HG02798 (cell line): ENCODE measurements at regions not wholly inside any gene's neighbourhood (a gene's known extent, or its start where the extent isn't known, plus 50 kb on each side); places are given as distances from the start of the nearest gene placed in this dataset.
"Not testable (repeated sequence)": the region's sequence is repeated elsewhere in the genome, so short reads cannot be mapped to it uniquely, and the experiment has no call there.

Source experiments
- ATAC-seq: cut with Tn5 transposase; IDR thresholded peaks from one replicate; pipeline ENCODE4 v1.9.1; 2021; ENCODE audit warnings: mild to moderate bottlenecking; ENCODE audit not compliant: unreplicated experiment, poor library complexity

- no peak for ATAC-seq
Measured at GRCh38 chr3:178352326-178353005, 183.8 kb upstream of the KCNMB2 start.

DNA sequence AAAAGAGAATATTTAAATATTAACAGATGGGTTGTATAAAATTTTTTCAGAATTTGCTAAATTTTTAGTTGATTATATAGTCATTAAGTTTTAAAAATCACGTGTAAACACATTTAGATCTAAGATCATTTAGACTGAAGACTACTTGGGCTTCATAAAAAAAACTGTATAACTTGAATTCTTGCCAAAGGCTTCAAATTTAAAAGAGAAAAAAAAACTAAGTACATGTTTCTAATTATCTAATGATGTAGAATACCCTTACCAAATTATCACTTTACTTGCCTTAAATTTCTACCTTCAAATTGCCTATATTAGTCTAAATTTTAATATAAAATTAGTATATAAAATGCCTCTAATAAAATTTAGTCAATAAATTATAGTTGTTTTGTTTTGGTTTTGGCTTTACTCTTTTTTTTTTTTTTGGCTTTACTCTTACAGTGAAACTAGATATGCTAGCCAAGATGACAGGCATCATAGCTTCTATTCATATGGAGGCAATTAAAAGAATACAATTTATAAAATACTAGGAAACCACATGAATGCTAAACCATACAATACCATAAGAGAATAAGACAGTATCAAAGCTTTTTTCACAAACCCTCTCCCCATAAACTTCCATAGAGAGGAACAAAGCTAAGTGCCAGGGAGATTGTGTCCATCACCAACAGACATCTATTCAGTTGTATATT is 183.1 kb upstream of the KCNMB2 start:
- no peak for ATAC-seq

DNA sequence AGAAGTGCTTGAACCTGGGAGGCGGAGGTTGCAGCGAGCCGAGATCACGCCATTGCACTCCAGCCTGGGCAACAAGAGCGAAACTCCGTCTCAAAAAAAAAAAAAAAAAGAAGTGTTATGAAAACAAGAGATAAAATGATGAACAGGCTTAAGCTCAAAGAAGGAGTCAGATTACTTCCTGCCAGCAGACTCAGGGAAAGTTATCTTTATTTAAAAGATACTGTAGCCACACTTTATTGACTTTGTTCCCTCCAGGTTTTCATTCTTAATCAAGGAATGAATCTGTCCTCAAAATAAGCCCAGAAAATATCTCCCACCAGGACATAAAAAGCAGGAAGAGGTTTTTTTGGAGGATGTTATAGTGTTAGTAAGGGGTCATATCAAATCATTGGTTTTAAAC is 176.5 kb upstream of the KCNMB2 start:
- ATAC-seq = no peak

DNA sequence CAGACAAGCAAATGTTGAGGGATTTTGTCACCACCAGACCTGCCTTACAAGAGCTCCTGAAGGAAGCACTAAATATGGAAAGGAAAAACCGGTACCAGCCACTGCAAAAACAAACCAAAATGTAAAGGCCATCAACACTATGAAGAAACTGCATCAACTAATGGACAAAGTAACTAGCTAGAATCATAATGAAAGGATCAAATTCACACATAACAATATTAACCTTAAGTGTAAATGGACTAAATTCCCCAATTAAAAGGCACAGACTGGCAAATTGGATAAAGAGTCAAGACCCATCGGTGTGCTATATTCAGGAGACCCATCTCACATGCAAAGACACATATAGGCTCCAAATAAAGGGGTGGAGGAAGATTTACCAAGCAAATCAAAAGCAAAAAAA is 173.2 kb upstream of the KCNMB2 start:
- not testable (repeated sequence) for ATAC-seq

DNA sequence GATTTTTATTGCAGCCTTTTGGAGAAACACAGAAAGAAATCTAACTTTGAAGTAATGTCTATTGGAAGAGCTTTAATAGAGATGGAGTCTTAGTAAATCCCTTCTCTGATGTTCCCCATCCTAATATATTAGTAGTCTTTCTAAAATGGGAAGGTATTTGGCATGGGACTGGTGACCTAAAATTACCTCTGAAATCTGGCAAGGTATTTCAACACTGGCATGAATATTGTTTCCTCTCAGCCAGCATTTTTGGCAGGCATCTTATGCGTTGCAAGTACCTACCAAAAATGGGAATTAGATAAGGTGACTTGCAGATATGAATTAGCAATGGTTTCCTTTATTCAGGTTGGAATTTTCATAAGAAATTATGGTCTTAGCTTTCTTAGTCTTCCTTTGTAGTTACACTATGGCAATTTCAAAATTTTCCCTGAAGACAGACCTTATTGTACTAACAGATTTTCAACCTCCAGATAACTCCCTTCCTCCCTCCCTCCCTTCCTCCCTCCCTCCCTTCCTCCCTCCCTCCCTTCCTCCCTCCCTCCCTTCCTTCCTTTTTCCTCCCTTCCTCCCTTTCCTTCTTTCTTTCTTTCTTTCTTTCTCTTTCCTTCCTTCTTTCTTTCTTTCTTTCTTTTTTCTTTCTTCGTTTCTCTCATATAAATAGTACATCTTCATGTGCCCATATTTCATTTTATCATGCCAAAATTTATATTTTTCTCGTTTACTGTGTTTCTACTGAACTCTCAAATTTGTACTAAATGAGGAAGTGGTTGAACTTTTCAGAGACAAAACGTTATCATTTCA is 168.2 kb upstream of the KCNMB2 start:
- no peak for ATAC-seq

- ATAC-seq = no peak
Measured at GRCh38 chr3:178369006-178369405, 167.2 kb upstream of the KCNMB2 start.

DNA sequence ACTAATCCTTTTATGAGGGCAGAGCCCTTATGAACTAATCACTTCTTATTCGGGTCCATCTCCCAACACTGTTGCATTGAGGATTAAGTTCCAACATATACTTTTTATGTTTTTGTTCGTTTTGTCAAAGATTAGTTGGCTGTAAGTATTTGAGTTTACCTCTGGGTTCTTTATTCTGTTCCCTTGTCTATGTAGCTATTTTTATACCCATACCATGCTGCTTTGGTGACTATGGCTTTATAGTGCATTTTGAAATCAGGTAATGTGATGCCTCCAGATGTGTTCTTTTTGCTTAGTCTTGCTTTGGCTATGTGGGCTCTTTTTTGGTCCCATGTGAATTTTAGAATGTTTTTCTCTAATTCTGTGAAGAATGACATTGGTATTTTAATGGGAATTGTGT is 166.4 kb upstream of the KCNMB2 start:
- no peak for ATAC-seq

DNA sequence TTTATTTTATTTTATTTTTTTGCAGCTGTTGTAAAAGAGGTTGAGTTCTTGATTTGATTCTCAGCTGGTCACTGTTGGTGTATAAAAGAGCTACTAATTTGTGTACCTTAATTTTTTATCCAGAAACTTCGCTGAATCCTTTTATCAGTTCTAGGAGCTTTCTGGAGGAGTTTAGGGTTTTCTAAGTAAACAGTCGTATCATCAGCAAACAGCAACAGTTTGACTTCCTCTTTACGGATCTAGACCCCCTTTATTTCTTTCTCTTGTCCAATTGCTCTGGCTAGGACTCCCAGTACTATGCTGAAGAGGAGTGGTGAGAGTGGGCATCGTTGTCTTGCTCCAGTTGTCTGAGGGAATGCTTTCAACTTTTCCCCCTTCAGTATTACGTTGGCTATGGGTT is 165.8 kb upstream of the KCNMB2 start:
- ATAC-seq = no peak

GRCh38 chr3:178381555-178381954 is 154.7 kb upstream of the KCNMB2 start:
- ATAC-seq = no peak

GRCh38 chr3:178381971-178382448 is 154.2 kb upstream of the KCNMB2 start:
- ATAC-seq = no peak

- ATAC-seq = no peak
Measured at GRCh38 chr3:178382449-178383061, 153.7 kb upstream of the KCNMB2 start.

- no peak for ATAC-seq
Measured at GRCh38 chr3:178384321-178385230, 151.7 kb upstream of the KCNMB2 start.

- ATAC-seq = peak; percentile 49
Measured at GRCh38 chr3:178385280-178385952, 150.8 kb upstream of the KCNMB2 start.

DNA sequence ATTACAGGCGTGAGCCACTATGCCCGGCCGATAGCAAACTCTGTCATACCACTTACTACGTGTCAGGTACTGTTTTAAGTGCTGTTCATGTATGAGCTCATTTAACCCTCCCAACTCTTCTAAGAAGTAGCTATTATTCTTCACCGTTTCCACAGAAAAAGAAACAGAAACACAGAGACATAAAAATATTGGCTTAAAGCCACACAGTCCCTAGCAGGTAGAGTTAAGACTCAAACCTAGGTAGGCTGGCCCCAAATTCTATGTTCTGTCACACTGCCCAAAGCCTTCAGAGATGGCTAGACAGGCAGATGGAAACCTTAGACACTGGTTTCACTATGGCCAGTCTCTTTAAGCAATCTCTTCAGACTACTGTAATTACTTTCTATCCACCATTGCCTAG is 149.8 kb upstream of the KCNMB2 start:
- ATAC-seq = peak; percentile 55

GRCh38 chr3:178386880-178387279 is 149.4 kb upstream of the KCNMB2 start:
- ATAC-seq = peak; percentile 9

- ATAC-seq = no peak
Measured at GRCh38 chr3:178388473-178388872, 147.8 kb upstream of the KCNMB2 start.

DNA sequence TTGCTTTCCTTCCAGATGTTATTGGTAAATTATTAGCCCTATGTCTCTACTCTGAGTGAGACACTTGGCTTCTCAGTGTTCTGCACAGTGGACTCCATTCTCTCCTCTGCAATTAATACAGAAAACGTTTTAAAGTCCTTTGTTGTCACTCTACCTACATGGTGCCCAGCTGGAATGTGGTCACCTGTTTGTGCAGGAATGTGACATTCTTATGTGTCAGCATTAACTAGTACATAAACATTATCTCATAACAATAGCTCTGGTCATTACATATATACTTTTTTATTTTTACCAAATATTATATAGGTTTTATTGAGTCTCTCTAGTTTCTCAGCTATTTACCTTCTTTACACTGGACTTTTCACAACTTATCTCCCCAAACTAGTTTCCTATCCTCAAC is 147.0 kb upstream of the KCNMB2 start:
- no peak for ATAC-seq

- no peak for ATAC-seq
Measured at GRCh38 chr3:178392511-178392926, 143.7 kb upstream of the KCNMB2 start.

DNA sequence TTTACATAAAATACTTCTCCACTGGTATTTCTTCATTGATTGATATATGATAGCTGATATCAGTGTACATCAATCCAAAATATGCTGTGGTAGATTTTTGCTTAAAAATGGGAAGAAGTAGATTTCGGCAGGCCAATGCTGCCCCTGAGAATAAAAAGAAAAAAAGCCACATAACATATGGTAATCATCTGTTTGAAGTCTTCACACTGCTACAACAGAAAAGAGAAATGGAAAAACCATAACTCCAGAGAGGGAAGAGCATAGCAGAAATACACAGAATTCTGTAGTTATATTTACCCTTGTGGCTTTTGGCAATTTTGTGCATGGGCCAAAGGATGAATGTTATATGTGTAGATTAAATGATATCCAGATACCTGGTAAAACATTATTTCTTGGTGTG is 143.1 kb upstream of the KCNMB2 start:
- no peak for ATAC-seq
